ENCODE measurements at regions not wholly inside any gene's neighbourhood (a gene's known extent, or its start where the extent isn't known, plus 50 kb on each side); places are given as distances from the start of the nearest gene placed in this dataset.

GRCh38 chr13:55553701-55554100 is 1587.0 kb upstream of the PRR20A start:
- TF ChIP-seq, protein P1, sequence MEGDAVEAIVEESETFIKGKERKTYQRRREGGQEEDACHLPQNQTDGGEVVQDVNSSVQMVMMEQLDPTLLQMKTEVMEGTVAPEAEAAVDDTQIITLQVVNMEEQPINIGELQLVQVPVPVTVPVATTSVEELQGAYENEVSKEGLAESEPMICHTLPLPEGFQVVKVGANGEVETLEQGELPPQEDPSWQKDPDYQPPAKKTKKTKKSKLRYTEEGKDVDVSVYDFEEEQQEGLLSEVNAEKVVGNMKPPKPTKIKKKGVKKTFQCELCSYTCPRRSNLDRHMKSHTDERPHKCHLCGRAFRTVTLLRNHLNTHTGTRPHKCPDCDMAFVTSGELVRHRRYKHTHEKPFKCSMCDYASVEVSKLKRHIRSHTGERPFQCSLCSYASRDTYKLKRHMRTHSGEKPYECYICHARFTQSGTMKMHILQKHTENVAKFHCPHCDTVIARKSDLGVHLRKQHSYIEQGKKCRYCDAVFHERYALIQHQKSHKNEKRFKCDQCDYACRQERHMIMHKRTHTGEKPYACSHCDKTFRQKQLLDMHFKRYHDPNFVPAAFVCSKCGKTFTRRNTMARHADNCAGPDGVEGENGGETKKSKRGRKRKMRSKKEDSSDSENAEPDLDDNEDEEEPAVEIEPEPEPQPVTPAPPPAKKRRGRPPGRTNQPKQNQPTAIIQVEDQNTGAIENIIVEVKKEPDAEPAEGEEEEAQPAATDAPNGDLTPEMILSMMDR (IDR thresholded peaks at IDR 0.05), result no peak
- no peak for TF ChIP-seq POLR2A (IDR thresholded peaks at IDR 0.05)
- no peak for TF ChIP-seq EP300 (IDR thresholded peaks at IDR 0.05)

Data from tibial nerve (tissue), 4 donors.